Activated CD4-positive, alpha-beta T cell treated with anti-CD3 and anti-CD28 coated beads, Interleukin-2, amount 50 U/mL, for 4 hours (primary cell): ENCODE measurements at regions not wholly inside any gene's neighbourhood (a gene's known extent, or its start where the extent isn't known, plus 50 kb on each side); places are given as distances from the start of the nearest gene placed in this dataset.
"Not testable (repeated sequence)": the region's sequence is repeated elsewhere in the genome, so short reads cannot be mapped to it uniquely, and the experiment has no call there.

Experiments
- DNase-seq, 2 experiments: peaks; one replicate each; pipeline ENCODE4 v3.0.0-alpha.2; 2020

GRCh38 chr4:101415962-101416361, 68.6 kb upstream of the PPP3CA start:
- DNase-seq, result no peak

DNA sequence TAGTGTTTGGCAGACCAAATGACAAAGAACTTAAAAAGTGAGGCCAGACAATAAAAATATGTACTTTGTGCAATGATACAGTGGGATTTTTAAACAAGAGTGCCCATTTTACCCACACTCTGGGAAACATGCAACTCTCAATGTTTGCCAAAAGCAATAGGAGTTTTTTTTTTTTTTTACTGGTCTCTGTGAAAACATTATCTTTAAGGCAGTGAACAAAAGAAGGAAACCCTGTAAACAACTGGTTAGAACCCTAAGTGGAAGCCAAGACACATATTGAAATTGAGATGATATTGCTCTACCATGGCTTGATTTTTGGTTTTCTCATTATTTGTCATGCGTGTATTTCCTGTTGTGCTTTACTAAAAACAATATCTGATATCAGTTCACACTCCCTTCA, 67.2 kb upstream of the PPP3CA start:
- no peak for DNase-seq

GRCh38 chr4:101411926-101412325, 64.6 kb upstream of the PPP3CA start:
- no peak for DNase-seq

- not testable (repeated sequence) for DNase-seq
These were observed 64.1 kb upstream of the PPP3CA start for GRCh38 chr4:101411281-101411910.

DNA sequence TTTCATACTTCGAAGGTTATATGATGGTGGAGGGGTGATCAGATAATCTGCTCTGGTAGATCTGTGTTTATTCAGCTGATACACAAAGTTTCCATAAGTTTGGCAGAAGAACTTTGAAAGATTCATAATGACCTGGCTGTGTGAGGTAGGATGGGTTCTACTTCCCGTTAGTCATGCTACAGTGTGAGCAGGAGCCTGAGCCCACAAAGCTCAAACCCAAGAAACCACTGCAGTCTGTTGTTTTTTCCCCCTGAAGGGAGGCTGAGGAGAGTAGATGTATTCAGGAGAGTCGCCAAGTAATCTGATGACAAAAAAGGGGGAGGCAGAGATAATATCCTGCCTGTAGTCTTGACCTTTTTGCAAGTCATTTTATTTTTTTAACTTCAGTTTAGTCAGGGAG, 52.8 kb upstream of the PPP3CA start:
- no peak for DNase-seq

GRCh38 chr4:101398807-101399206, 51.5 kb upstream of the PPP3CA start:
- no peak for DNase-seq
